Fibroblast of villous mesenchyme (primary cell): ENCODE measurements at regions not wholly inside any gene's neighbourhood (a gene's known extent, or its start where the extent isn't known, plus 50 kb on each side); places are given as distances from the start of the nearest gene placed in this dataset.
"Not testable (repeated sequence)": the region's sequence is repeated elsewhere in the genome, so short reads cannot be mapped to it uniquely, and the experiment has no call there.

Experiments used
- DNase-seq: peaks from one replicate; pipeline ENCODE4 v3.0.0-alpha.2; 2010; ENCODE audit warnings: low read depth
- H3K4me3 ChIP-seq: 2 replicates; pipeline ENCODE4 v1.5.1; 2011; ENCODE audit warnings: low read depth, mild to moderate bottlenecking, low read length
- CTCF ChIP-seq: IDR thresholded peaks from 2 replicates; pipeline ENCODE4 v1.5.1; 2012; ENCODE audit warnings: low read depth, mild to moderate bottlenecking, low read length; ENCODE audit not compliant: insufficient read depth

- DNase-seq, H3K4me3 ChIP-seq: not testable (repeated sequence)
These were observed 92.0 kb downstream of the PPIAL4A start for GRCh38 chr1:120981489-120982094.

- H3K4me3 ChIP-seq, DNase-seq: not testable (repeated sequence)
These were observed 105.0 kb downstream of the PPIAL4A start for GRCh38 chr1:120994614-120995013.

- not testable (repeated sequence) for DNase-seq, H3K4me3 ChIP-seq
These were observed 105.5 kb downstream of the PPIAL4A start for GRCh38 chr1:120995025-120995424.

GRCh38 chr1:121001090-121001726 is 111.6 kb downstream of the PPIAL4A start:
- H3K4me3 ChIP-seq, DNase-seq: not testable (repeated sequence)

- H3K4me3 ChIP-seq, DNase-seq: not testable (repeated sequence)
These were observed 113.7 kb downstream of the PPIAL4A start for GRCh38 chr1:121003230-121003629.

GRCh38 chr1:121006826-121007225 is 117.3 kb downstream of the PPIAL4A start:
- not testable (repeated sequence) for H3K4me3 ChIP-seq, DNase-seq

- DNase-seq = not testable (repeated sequence)
These were observed 118.2 kb downstream of the PPIAL4A start for GRCh38 chr1:121007755-121008154.

GRCh38 chr1:121008512-121009215 is 119.1 kb downstream of the PPIAL4A start:
- not testable (repeated sequence) for DNase-seq, H3K4me3 ChIP-seq

More at GRCh38 chr1:121007755-121008154, 118.2 kb downstream of the PPIAL4A start:
- not testable (repeated sequence) for H3K4me3 ChIP-seq

GRCh38 chr1:121009216-121010057 is 119.9 kb downstream of the PPIAL4A start:
- H3K4me3 ChIP-seq = peak overlapping the region; percentile 37
- DNase-seq = not testable (repeated sequence)

- not testable (repeated sequence) for DNase-seq, H3K4me3 ChIP-seq
These were observed 120.6 kb downstream of the PPIAL4A start for GRCh38 chr1:121010141-121010540.

GRCh38 chr1:121013181-121013580 is 123.6 kb downstream of the PPIAL4A start:
- not testable (repeated sequence) for DNase-seq, H3K4me3 ChIP-seq

- not testable (repeated sequence) for H3K4me3 ChIP-seq
- DNase-seq = peak; percentile 81
These were observed 126.8 kb downstream of the PPIAL4A start for GRCh38 chr1:121016182-121017028.

GRCh38 chr1:121019715-121020349 is 130.3 kb downstream of the PPIAL4A start:
- not testable (repeated sequence) for H3K4me3 ChIP-seq, DNase-seq
- TF ChIP-seq CTCF = peak; percentile 21

- H3K4me3 ChIP-seq = peak overlapping the region; percentile 48
- peak; percentile 69 for DNase-seq
These were observed 131.0 kb downstream of the PPIAL4A start for GRCh38 chr1:121020350-121021236.

GRCh38 chr1:121021716-121022115 is 132.1 kb downstream of the PPIAL4A start:
- H3K4me3 ChIP-seq, DNase-seq: not testable (repeated sequence)
